Inflammatory macrophage (primary cell): ENCODE measurements at regions not wholly inside any gene's neighbourhood (a gene's known extent, or its start where the extent isn't known, plus 50 kb on each side); places are given as distances from the start of the nearest gene placed in this dataset.

Source experiments
- DNase-seq, 2 donors: peaks; one replicate each; pipeline ENCODE4 v3.0.0-alpha.2; 2020 to 2022

GRCh38 chr16:65948361-65948760 lies 418.1 kb upstream of the CDH5 start:
- no peak for DNase-seq

GRCh38 chr16:65947951-65948350 lies 418.5 kb upstream of the CDH5 start:
- no peak for DNase-seq

- no peak for DNase-seq
Observed at GRCh38 chr16:65945493-65945892, 421.0 kb upstream of the CDH5 start.

- no peak for DNase-seq
Observed at GRCh38 chr16:65944361-65944760, 422.1 kb upstream of the CDH5 start.

- DNase-seq = no peak
Observed at GRCh38 chr16:65940711-65941110, 425.8 kb upstream of the CDH5 start.

GRCh38 chr16:65938083-65938482 lies 428.4 kb upstream of the CDH5 start:
- DNase-seq = no peak

GRCh38 chr16:65937455-65937854 lies 429.0 kb upstream of the CDH5 start:
- no peak for DNase-seq

- DNase-seq = no peak
Observed at GRCh38 chr16:65936096-65936495, 430.4 kb upstream of the CDH5 start.

- no peak for DNase-seq
Observed at GRCh38 chr16:65934443-65934842, 432.0 kb upstream of the CDH5 start.

GRCh38 chr16:65933703-65934102 lies 432.8 kb upstream of the CDH5 start:
- DNase-seq = no peak

- no peak for DNase-seq
Observed at GRCh38 chr16:65932350-65933072, 434.0 kb upstream of the CDH5 start.

GRCh38 chr16:65922923-65923322 lies 443.6 kb upstream of the CDH5 start:
- no peak for DNase-seq

- DNase-seq = no peak
Observed at GRCh38 chr16:65919986-65920376, 446.5 kb upstream of the CDH5 start.

GRCh38 chr16:65919145-65919985 lies 447.1 kb upstream of the CDH5 start:
- no peak for DNase-seq

- no peak for DNase-seq
Observed at GRCh38 chr16:65917466-65917865, 449.0 kb upstream of the CDH5 start.

- DNase-seq = no peak
Observed at GRCh38 chr16:65916995-65917394, 449.5 kb upstream of the CDH5 start.

GRCh38 chr16:65910291-65910690 lies 456.2 kb upstream of the CDH5 start:
- DNase-seq = no peak

- no peak for DNase-seq
Observed at GRCh38 chr16:65909310-65910050, 457.0 kb upstream of the CDH5 start.

- no peak for DNase-seq
Observed at GRCh38 chr16:65908568-65908967, 457.9 kb upstream of the CDH5 start.

- no peak for DNase-seq
Observed at GRCh38 chr16:65905331-65905730, 461.2 kb upstream of the CDH5 start.

- no peak for DNase-seq
Observed at GRCh38 chr16:65896448-65897153, 469.9 kb upstream of the CDH5 start.

- DNase-seq = no peak
Observed at GRCh38 chr16:65895906-65896305, 470.6 kb upstream of the CDH5 start.

- DNase-seq = no peak
Observed at GRCh38 chr16:65895486-65895885, 471.0 kb upstream of the CDH5 start.
